GM21381 (cell line): ENCODE measurements at regions not wholly inside any gene's neighbourhood (a gene's known extent, or its start where the extent isn't known, plus 50 kb on each side); places are given as distances from the start of the nearest gene placed in this dataset.

Experiments
- ATAC-seq: cut with Tn5 transposase; IDR thresholded peaks from one replicate; pipeline ENCODE4 v1.9.1; 2021; ENCODE audit warnings: mild to moderate bottlenecking, moderate library complexity; ENCODE audit not compliant: unreplicated experiment

DNA sequence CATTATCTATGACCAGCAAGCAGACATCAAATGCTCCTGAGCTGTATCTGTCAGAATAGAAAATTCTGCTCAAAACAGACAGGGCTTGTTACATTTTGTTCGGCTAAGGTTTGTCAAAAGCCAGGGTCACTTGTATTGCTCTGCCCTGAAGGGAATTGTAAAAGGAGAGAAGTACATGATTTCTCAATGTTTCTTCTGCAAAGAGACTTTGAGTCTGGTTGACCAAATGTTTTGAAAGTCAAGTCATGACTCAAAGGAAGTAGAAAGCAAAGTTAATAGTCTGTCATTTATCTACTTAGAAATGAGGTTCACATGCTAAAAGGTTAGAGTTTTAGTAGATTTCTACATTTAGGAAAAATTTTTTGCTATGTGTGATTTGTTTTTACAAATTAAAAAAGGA lies 1624.1 kb upstream of the ZEB2 start:
- ATAC-seq, result no peak

DNA sequence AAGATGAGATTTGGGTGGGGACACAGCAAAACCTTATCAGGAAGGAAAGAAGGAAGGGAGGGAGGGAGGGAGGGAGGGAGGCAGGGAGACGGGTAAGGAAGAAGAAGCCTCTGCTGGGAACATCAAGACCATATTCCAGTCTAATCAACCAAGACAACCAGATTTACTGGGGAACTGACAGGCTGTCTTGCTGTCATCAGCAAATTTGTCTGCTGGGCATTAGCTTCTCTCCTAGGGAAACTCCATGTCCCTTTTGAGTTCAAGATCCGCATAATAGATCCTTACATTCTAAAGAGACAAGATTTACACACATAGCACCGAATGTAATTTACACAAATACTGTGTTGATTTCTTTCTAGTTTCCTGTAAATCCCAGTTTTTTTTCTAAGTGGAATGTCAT lies 1618.9 kb upstream of the ZEB2 start:
- ATAC-seq, result no peak

DNA sequence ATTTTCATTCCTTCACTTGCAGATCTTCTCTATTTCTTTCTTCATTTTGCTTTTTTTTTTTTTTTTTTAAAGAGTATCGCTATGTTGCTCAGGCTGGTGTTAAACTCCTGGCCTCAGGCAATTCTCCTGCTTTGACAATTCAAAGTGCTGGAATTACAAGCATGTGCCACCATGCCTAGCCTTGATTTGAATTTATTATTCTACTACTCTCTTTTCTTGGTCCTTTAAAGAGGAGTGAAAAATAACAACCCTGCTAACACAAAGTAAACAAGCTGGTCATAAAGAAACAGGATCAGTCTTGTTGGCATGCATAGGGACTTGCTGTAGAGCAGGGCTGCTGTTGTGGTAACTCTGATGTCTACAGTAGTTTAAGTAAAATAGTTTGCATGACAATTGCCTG lies 1615.3 kb upstream of the ZEB2 start:
- no peak for ATAC-seq

DNA sequence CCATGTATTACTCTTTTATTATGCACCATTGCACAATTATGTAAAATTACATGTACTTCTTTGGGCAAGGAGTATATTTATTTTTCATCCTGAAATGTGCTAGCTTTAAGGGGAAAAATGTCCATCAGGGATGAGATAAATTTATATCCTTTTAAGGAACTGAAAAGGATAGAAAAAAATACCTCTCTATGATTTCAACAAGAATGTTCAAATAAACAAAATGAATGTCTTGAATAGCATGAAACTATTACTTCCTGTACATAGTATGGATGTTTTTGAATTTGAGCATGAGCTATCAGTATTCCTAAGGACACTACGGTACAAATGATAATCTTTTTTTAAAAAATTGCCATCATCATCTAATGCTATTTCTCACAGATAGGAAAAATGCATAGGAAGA lies 1611.9 kb upstream of the ZEB2 start:
- no peak for ATAC-seq

DNA sequence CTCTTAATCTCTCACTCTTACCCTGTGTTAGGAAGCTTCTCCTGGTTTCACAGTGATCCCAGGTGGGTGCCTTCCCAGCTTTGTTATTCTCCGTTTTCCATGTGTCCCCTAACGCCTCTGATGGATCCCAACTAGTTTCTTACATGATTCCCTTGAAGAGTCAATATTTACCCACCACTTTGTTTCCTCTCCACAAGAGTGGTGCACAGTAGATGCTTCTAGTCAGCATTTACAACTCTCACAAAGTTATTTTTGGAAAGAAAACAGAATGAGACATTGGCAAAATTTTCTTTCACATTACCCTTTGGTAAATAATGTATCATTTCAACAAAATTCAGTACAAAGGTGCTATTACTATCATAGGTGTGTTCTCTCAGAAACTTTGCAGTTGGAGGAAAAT lies 1611.1 kb upstream of the ZEB2 start:
- no peak for ATAC-seq

DNA sequence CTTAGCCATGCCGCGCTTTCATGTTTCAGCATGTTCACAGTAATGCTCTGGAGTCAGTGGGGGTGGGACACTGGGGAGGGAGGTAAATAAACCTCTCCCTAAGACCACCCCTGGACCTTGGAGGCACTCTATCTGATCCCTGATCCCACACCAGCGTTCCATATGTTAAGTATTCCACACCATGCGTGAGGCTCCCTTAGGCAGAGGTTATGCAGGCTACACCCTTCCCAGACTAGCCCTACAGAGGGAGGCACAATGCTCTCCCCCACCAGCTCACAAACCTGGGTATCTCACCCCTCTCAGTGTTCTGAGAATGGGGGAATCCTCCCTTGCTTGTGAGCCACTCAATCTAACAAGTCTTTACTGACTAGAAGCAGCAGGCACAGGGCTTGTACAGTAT lies 1610.4 kb upstream of the ZEB2 start:
- no peak for ATAC-seq

DNA sequence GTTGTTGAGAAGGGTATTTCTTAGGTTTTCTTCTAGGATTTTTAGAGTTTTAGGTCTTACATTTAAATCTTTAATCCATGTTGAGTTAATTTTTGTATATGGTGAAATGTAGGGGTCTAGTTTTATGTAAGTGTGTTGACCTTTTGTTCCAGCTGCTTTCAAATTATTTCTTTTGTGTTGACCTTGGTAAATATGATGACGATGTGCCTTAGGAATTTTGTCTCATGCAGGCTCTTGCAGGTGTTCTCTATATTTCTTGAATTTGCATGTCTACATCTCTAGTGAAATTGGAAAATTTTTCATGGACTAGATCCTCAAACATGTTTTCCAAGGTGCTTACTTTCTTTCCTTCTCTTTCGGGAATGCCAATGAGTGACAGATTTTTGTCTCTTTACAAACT lies 1609.3 kb upstream of the ZEB2 start:
- ATAC-seq, result no peak

DNA sequence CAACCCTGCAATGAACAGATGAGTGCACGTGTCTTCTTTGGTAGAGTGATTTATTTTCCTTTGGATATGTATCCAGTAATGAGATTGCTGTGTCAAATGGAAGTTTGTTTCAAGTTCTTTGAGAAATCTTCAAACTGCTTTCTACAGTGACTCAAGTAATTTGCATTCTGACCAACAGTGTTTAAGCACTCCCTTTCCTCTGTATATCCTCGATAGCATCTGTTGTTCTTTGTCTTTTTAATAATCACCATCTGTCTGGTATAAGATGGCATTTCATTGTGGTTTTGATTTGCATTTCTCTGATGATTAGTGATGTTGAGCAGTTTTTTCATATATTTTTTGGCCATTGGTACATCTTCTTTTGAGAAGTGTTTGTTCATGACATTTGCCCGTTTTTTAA lies 1608.3 kb upstream of the ZEB2 start:
- ATAC-seq, result no peak

DNA sequence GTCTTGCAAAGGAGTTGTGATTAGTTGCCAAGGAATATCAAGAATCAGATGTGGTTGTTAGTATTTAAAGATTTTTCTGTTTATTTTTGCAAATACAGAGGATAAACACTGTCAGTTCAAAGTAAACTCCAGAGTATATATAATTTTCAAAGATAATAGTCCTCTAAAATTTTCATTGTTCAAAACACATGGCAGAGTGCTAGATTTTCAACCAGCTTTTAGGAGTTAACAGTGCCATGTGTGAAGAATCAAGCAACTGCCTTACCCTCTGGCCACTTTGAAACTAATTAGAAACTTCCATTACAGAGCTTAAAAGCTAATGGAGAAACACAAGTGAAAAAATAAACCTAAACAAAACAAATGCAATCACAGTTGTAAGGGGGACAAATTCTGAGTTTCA lies 1605.6 kb upstream of the ZEB2 start:
- ATAC-seq, result no peak

DNA sequence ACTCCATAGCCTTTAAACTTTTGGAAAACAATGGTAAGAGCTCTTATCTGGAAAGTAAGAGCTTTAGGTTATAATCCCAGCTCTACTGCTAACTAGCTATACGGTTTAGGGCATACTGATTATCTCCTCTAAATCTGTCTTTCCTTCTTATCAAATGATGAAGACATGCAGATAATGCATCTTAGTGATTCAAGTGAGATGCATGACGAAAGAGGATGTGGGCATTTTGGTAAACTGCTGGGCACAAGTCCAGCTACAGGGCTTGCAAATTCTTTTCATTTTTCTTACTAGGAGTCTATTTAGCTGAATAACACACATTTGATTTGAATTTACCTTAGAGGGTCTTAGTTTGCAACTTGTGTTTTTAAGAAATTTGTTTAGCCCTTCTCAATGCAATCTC lies 1604.8 kb upstream of the ZEB2 start:
- no peak for ATAC-seq

DNA sequence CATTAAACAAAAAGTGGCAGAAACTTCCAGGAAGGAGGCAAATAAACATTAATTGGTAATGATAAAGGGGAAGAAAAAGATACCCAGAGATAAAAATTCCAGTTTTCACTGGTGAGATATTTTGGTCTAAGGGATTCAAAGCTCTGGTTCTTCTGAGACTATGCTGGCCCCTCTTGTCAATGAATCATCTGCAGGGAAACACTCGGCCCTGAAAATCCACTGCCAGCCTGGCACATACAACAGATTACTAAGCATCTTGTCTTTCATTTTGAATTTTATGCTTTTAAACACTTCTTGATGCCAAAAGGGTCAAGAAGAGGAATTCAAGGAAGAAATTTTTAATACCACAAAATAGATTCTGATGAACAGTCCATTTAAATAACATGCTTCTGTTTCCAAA lies 1603.8 kb upstream of the ZEB2 start:
- ATAC-seq, result no peak

DNA sequence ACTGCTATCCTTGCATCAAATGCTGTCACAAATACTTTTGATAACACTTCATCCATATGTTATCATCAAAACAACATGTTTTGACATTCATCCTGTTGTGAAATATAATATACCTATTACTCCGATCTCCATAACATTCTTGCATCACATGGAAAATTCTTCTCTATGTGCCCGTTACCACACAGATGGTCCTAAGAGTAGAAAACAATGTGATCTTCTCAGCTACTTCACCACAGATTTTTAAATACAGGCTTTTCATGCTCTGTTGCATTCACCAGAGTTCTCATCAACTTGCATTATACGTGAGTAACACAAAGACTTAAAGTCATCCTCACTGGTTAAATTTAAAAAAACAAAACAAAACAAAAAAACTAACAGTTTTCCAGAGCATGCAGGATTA lies 1603.3 kb upstream of the ZEB2 start:
- no peak for ATAC-seq

DNA sequence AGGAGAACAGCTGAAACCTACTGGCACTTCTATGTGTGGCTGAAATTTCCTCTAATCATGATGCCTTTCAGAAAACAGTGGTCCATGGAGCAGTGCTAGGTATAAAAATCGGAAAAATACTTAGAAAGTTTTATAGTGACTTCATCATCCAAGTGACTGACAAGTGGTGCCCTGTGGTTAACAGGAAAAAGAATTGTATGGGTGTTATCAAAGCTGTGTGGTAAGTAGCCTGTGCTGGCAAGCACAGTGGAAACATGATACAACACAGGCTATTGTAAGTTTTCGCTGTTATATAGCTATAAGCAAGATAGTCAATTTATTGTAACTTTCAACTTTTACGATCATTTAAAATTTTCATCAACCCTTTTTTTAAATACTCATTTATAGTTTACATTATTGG lies 1599.7 kb upstream of the ZEB2 start:
- no peak for ATAC-seq

DNA sequence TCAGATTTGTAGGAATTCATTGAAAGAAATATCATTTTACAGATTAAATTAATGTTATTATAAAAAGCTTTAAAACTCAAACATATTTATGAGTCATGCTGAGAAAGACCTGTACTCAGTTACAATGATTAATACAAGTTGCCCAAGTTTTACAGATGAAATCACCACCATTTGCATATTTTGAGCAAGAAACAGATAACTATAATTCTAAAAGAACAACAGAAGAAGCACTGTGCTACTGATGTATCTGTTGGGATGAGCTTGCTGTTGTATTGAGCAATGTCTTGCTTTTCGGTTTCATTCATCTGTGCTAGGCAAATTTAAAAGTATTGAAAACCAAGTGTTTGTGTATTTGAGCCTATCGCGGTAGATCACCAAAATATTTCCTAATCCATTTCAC lies 1589.1 kb upstream of the ZEB2 start:
- ATAC-seq, result no peak

DNA sequence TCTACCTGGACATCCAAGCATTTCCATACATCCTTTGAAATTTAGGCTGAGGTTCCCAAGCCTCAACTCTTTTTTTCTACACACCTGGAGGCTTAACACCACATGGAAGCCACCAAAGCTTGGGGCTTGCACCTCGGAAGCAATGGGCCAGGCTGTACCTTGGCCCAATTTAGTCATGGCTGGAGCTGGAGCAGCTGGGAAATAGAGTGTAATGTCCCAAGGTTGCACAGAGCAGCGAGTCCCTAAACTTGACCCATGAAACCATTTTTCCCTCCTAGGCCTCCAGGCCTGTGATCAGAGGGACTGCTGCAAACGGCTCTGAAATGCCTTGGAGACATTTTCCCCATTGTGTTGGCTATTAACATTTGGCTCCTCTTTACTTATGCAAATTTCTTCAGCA lies 1574.3 kb upstream of the ZEB2 start:
- ATAC-seq, result no peak

DNA sequence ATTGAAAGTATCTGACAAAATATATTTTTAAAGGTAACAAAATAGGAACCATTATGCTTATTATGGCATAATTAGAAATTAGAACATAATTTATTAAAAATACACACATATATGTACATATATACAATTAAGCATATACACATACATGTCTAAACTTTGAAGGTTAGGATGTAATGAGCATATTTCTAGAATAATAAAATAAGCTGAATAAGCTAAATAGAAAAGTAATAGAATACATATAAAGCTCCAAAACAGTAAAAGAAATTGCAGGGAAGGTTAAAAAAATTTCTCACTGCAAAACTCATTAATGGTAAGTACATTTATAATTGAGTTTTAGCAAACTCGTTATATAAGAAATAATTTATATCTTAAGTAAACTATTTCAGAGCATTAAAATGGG lies 1561.5 kb upstream of the ZEB2 start:
- no peak for ATAC-seq

DNA sequence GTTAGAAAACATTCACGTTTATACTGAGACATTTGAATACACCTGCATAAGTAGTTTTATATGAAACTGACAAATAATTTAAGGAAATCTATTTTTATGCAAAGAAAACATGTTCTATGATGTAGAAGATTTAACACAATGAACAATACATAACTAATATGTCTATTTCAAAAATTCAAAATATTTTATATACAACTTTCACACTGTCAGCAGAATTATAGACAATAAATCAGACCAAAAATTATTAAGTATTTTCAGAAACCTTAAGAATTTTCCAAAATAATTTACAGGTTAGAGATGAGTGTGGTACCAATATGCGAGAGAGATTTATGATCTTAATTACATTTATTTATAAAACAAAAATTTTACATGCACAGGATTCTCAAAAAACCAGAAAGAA lies 1561.0 kb upstream of the ZEB2 start:
- ATAC-seq, result no peak

DNA sequence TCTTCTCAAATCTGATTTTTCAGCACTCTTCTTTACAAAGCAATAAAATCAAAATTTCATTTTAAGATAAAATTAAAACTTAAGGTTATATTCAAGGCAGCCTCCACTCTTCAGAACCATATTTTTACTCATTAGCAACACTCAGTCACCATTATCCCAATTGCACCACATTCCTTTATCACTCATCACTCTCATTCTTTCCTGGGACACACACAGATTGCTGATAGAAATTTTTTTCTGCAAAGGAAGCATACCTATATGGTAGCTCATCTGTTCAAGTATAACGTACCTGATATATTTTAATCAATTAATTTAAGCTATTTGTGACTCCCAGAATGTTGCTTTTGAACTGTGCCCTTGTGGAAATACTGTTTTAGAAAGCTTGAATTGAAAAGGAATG lies 1559.3 kb upstream of the ZEB2 start:
- ATAC-seq, result no peak

DNA sequence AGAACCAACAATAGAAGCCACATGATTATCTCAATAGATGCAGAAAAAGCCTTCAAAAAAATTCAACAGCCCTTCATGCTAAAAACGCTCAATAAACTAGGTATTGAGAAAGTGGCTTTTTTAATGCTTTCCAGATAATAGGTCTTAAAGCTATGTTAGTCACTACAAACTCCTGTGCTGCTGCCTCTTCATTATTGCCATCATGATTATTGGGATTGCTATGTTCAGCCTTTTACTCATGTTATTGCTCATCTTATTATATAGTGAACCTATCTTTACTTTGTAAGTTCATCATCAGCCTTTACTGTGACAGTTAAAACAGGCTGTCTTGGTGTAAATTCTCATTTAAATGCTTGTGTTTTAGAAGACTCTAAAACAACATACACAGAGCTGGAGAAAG lies 1557.2 kb upstream of the ZEB2 start:
- no peak for ATAC-seq

DNA sequence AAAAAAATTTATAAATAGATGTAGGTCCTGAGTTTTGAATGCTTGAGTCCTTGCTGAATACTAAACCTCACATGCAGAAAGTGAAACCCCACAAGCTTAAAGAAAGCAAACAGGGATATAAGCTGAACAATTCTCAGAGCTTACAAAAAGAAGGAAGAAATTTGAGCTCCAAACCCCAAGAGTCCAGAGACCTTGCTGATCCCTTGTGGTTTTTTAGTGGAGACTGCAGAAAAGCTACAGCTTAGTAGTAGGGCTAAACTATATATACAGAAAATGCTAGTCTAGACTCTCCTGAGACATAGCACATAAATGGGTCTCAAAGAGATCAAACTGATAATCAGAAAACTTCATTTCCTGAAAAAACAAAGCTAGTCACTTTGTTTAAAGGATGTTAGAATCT lies 1548.1 kb upstream of the ZEB2 start:
- no peak for ATAC-seq

DNA sequence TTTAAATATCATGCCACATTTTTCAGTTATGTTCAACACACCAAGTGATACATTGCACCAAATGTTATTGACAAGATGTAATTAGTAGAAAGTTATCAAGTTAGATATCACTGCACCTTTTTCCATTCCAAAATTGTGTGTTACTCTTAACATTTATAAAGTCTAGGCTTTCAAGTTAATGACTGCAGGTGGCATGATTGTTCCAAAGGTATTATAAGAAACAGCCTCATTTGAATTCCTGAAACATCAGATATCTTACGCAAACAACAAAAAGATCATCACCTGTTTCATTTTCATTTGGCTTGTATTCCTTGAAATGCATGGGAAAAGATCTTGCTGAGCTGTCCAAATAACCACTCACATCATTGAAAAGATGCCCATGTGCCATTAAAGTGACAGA lies 1528.2 kb upstream of the ZEB2 start:
- no peak for ATAC-seq

DNA sequence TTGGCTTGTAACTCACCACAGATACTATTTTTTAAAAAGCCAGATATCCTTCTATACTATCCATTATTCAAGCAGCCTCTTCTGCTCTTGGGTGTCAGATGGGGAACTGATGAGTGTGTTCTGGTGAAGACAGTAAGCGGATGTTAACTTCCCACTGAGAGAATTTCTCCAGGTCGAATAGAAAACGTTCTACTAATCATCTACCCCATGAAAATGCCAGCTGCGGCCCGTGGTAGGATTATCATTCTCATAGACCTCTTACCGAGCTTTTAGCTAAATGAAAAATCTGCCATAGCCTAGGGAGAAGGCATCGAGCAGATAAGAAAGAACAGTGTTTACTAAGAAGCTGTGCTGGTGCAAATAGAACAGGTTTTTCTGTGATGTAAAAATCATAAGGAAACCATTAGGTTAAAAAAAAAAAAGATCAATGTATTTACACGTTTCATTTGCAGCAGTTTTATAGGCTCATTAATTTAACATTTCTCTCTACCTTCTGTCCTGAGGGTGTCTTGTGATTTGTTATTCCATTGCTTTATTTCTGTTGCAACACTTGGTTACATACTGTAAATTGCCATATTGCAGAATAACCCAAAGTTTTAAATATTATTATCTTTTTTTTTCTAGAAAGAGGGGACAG lies 1521.5 kb upstream of the ZEB2 start:
- ATAC-seq, result no peak

DNA sequence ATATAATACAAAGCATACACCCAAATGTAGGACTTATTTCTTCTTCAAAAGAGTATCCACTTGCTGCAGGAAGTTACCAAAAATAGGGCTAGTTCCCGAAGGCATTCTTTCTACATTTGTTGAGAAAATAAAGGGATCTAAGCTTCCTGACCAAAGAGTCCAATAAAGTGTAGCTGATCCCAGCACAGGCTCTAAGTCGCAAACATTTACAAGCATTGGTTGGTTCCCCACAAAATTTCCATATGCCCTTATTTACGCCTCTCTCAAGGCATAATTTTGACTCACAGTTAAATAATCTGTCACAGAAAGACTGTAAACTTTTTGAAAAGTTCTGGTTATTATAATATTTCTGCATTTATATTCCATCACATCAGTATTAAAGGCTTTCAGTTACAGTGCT lies 1520.1 kb upstream of the ZEB2 start:
- no peak for ATAC-seq

DNA sequence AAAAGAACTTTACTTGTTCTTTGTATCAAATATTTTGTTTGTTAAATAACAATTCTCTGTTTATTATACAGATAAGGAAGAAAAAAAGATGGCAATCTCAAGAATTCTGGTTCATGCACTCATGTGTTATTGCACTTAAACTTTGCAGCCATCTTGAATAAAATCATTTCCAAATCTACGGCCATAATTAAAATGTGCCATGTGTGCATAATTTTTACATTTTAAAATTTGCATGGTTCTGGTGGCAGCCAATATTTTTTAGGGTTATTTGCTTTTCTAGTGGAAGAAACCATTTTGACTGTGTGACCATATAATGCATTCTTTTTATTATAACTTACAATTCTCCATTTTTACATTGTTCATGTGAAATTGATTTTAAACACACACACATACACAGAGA lies 1518.1 kb upstream of the ZEB2 start:
- no peak for ATAC-seq
